Ishikawa (cell line): ENCODE measurements at regions not wholly inside any gene's neighbourhood (a gene's known extent, or its start where the extent isn't known, plus 50 kb on each side); places are given as distances from the start of the nearest gene placed in this dataset.

Experiments used
- EGR1 ChIP-seq: IDR thresholded peaks from 2 replicates; pipeline ENCODE4 v1.6.1; 2012
- EP300 ChIP-seq: IDR thresholded peaks from 2 replicates; pipeline ENCODE4 v1.6.1; 2012; ENCODE audit warnings: borderline replicate concordance
- NFIC ChIP-seq: IDR thresholded peaks from 2 replicates; pipeline ENCODE4 v1.6.1; 2012
- RAD21 ChIP-seq: IDR thresholded peaks from 2 replicates; pipeline ENCODE4 v1.6.1; 2012; ENCODE audit warnings: low read depth
- REST ChIP-seq: IDR thresholded peaks from 2 replicates; pipeline ENCODE4 v1.6.1; 2012; ENCODE audit warnings: low read depth, mild to moderate bottlenecking
- TAF1 ChIP-seq: IDR thresholded peaks from 2 replicates; pipeline ENCODE4 v1.6.1; 2012; ENCODE audit warnings: low read depth, mild to moderate bottlenecking
- TCF12 ChIP-seq: IDR thresholded peaks from 2 replicates; pipeline ENCODE4 v1.6.1; 2012; ENCODE audit warnings: low read depth
- YY1 ChIP-seq: IDR thresholded peaks from 2 replicates; pipeline ENCODE4 v1.6.1; 2012; ENCODE audit warnings: low read depth
- ZBTB7A ChIP-seq: IDR thresholded peaks from 2 replicates; pipeline ENCODE4 v1.6.1; 2012; ENCODE audit warnings: low read depth
- TF ChIP-seq, protein P1 (sequence below): IDR thresholded peaks from 2 replicates; pipeline ENCODE4 v1.6.1; 2012
- TF ChIP-seq, protein P2 (sequence below): IDR thresholded peaks from 2 replicates; pipeline ENCODE4 v1.6.1; 2012

GRCh38 chr1:97013941-97014340 is 292.4 kb downstream of the PTBP2 start:
- TF ChIP-seq, protein P1, sequence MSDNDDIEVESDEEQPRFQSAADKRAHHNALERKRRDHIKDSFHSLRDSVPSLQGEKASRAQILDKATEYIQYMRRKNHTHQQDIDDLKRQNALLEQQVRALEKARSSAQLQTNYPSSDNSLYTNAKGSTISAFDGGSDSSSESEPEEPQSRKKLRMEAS: no peak
- TF ChIP-seq TCF12: no peak
- TF ChIP-seq YY1: no peak
- no peak for TF ChIP-seq REST
- no peak for TF ChIP-seq EP300
- TF ChIP-seq RAD21: no peak
- no peak for TF ChIP-seq ZBTB7A
- TF ChIP-seq, protein P2, sequence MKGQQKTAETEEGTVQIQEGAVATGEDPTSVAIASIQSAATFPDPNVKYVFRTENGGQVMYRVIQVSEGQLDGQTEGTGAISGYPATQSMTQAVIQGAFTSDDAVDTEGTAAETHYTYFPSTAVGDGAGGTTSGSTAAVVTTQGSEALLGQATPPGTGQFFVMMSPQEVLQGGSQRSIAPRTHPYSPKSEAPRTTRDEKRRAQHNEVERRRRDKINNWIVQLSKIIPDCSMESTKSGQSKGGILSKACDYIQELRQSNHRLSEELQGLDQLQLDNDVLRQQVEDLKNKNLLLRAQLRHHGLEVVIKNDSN: no peak
- no peak for TF ChIP-seq TAF1
- TF ChIP-seq EGR1: no peak
- TF ChIP-seq NFIC: no peak
